GM23338 (cell line): ENCODE measurements at regions not wholly inside any gene's neighbourhood (a gene's known extent, or its start where the extent isn't known, plus 50 kb on each side); places are given as distances from the start of the nearest gene placed in this dataset.

Experiments
- CREB1 ChIP-seq: fragments of 250-450 bp; sonication (Bioruptor Pico); IDR thresholded peaks from 2 replicates; pipeline ENCODE4 v1.5.0; 2020; ENCODE audit warnings: low read depth, mild to moderate bottlenecking, moderate library complexity
- CTCF ChIP-seq, 2 experiments: fragments of 200-600 bp in 1 of 2; sonication (generic) in 1 of 2; conservative IDR thresholded peaks; 2 replicates each; pipeline versions ENCODE4 v1.5.1 to v1.6.1; 2016 to 2017; ENCODE audit warnings: antibody characterized with exemption in 2 of 2, low read depth in 2 of 2, mild to moderate bottlenecking in 2 of 2, moderate library complexity in 1 of 2
- EZH2 ChIP-seq: fragments of 200-600 bp; sonication (generic); IDR thresholded peaks from one replicate; pipeline ENCODE4 v1.8.0; 2017; ENCODE audit warnings: antibody characterized with exemption, mild to moderate bottlenecking, low read depth; ENCODE audit not compliant: unreplicated experiment
- EZH2phosphoT487 ChIP-seq: fragments of 200-600 bp; sonication (generic); IDR thresholded peaks from one replicate; pipeline ENCODE4 v1.8.1; 2018; ENCODE audit warnings: antibody characterized with exemption; ENCODE audit not compliant: unreplicated experiment
- JUNB ChIP-seq: IDR thresholded peaks from one replicate; pipeline ENCODE4 v1.6.1; 2016; ENCODE audit warnings: antibody characterized with exemption; ENCODE audit not compliant: unreplicated experiment
- POLR2AphosphoS5 ChIP-seq: IDR thresholded peaks from 2 replicates; pipeline ENCODE4 v1.6.1; 2016; ENCODE audit warnings: antibody characterized with exemption, low read depth
- REST ChIP-seq: IDR thresholded peaks from one replicate; pipeline ENCODE4 v1.6.1; 2018; ENCODE audit warnings: antibody characterized with exemption; ENCODE audit not compliant: unreplicated experiment
- STAT1 ChIP-seq: IDR thresholded peaks from one replicate; pipeline ENCODE4 v1.6.1; 2016; ENCODE audit warnings: antibody characterized with exemption; ENCODE audit not compliant: unreplicated experiment

GRCh38 chr1:25050165-25050564 is 120.1 kb upstream of the RUNX3 start:
- TF ChIP-seq EZH2phosphoT487 (no peak), EZH2 (no peak), CTCF (conservative IDR thresholded peaks at IDR 0.05; ENCODE audit: low read depth in 2 of 2) (no peak), POLR2AphosphoS5 (no peak), REST (no peak), JUNB (no peak), CREB1 (CRISPR knock-in tag) (no peak), STAT1 (no peak)
